ENCODE measurements at regions not wholly inside any gene's neighbourhood (a gene's known extent, or its start where the extent isn't known, plus 50 kb on each side); places are given as distances from the start of the nearest gene placed in this dataset.
"Not testable (repeated sequence)": the region's sequence is repeated elsewhere in the genome, so short reads cannot be mapped to it uniquely, and the experiment has no call there.

- TF ChIP-seq CTCF (IDR thresholded peaks at IDR 0.05; ENCODE audit: low read depth, low read length): no peak
- no peaks in the 10 kb centered on the region for H3K27me3 ChIP-seq (ENCODE audit: control insufficient read depth, insufficient read depth, low read length)
- no peak overlapping the region for H3K4me3 ChIP-seq (ENCODE audit: low read depth, low read length)
- POLR2A ChIA-PET: no interaction called here
- no peak for DNase-seq (ENCODE audit: low read depth, low spot score)
- CTCF ChIA-PET: no interaction called here
- H3K9me3 ChIP-seq (ENCODE audit: control insufficient read depth, insufficient read depth, low read length): peaks cover 4% of the 10 kb centered on the region
- no peak overlapping the region for H3K27ac ChIP-seq (ENCODE audit: low read depth, low read length)
These were observed 453.4 kb downstream of the KCNJ18 start for GRCh38 chr17:22145605-22146178.

GRCh38 chr17:22158364-22158763, 466.0 kb downstream of the KCNJ18 start:
- Histone ChIP-seq H3K27me3 (ENCODE audit: control insufficient read depth, insufficient read depth, low read length) (no peaks in the 10 kb centered on the region), H3K9me3 (ENCODE audit: control insufficient read depth, insufficient read depth, low read length) (peaks cover 4% of the 10 kb centered on the region; the same call in 1 of the 2 replicates), H3K4me3 (ENCODE audit: low read depth, low read length) (no peak overlapping the region), H3K27ac (ENCODE audit: low read depth, low read length) (no peak overlapping the region)
- no peak for DNase-seq (ENCODE audit: low read depth, low spot score)
- POLR2A ChIA-PET: no interaction called here
- CTCF ChIA-PET: no interaction called here
- TF ChIP-seq CTCF (IDR thresholded peaks at IDR 0.05; ENCODE audit: low read depth, low read length): no peak

DNA sequence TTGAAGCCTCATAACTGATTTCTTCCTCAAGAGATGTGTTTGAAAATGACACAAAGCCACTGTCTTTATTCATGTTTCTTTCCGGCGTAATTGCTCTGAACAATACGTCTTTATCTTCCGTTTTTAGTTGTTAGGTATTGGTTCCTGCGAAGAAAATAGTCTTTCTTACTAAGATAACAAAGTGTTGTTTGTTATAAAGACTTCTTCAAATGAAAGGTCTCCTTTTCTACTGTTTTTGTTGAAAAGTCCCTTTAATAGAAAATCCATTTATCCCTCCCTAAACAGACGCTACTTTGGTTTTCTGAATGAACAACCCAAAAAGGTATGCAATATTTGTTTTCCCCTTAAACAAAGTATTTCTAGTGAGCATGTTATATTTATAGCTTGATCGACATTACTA, 469.1 kb downstream of the KCNJ18 start:
- no peaks in the 10 kb centered on the region for H3K9me3 ChIP-seq (ENCODE audit: control insufficient read depth, insufficient read depth, low read length)
- no peak for DNase-seq (ENCODE audit: low read depth, low spot score)
- TF ChIP-seq CTCF (IDR thresholded peaks at IDR 0.05; ENCODE audit: low read depth, low read length): no peak
- ChIA-PET CTCF (no interaction called here), POLR2A (no interaction called here)
- no peak overlapping the region for H3K27ac ChIP-seq (ENCODE audit: low read depth, low read length)
- no peak overlapping the region for H3K4me3 ChIP-seq (ENCODE audit: low read depth, low read length)
- H3K27me3 ChIP-seq (ENCODE audit: control insufficient read depth, insufficient read depth, low read length): no peaks in the 10 kb centered on the region

DNA sequence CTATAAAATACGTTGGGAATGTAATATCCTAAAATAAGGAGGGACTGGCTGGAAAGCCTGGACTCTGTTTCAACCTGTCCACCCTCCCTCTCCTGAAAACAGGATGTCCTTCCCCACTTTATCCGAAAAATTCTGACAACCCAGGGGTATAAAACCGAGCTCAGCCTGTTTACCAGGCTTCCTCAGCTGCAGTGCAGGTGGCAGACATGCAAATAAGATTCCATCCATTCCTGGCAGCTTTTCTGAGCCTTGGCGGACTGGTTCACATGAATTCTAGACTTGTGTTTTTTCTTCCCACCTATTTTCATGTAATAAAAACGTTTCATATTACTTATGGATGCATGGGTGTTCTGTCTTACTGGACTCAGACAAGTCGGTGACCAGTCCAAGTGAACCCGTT, 479.3 kb downstream of the KCNJ18 start:
- CTCF ChIA-PET: no interaction called here
- Histone ChIP-seq H3K9me3 (ENCODE audit: control insufficient read depth, insufficient read depth, low read length) (peaks cover 21% of the 10 kb centered on the region), H3K27ac (ENCODE audit: low read depth, low read length) (no peak overlapping the region), H3K27me3 (ENCODE audit: control insufficient read depth, insufficient read depth, low read length) (no peaks in the 10 kb centered on the region), H3K4me3 (ENCODE audit: low read depth, low read length) (no peak overlapping the region)
- POLR2A ChIA-PET: no interaction called here
- no peak for TF ChIP-seq CTCF (IDR thresholded peaks at IDR 0.05; ENCODE audit: low read depth, low read length)
- no peak for DNase-seq (ENCODE audit: low read depth, low spot score)

DNA sequence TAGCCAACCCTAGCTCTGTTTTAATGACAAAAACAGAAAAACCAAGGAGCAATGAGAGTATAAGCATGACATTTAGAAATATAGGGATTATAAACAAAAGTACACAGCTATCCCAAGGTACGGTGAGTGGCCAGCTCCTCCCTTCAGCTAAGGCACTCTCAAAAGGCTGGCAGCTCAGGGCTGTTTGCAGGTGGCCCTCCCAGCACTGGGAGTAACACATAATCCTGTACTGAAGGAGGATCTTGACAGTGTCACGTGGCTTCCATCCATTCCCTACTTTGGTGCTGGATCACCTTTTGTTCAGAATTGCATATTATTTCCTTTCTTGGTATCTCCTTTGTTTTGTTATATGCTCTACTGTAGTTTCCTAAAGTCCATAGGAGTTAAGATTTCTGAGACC, 500.8 kb downstream of the KCNJ18 start:
- TF ChIP-seq CTCF (IDR thresholded peaks at IDR 0.05; ENCODE audit: low read depth, low read length): no peak
- no peak overlapping the region for H3K27ac ChIP-seq (ENCODE audit: low read depth, low read length)
- H3K4me3 ChIP-seq (ENCODE audit: low read depth, low read length): no peak overlapping the region
- ChIA-PET POLR2A (no interaction called here), CTCF (no interaction called here)
- no peak for DNase-seq (ENCODE audit: low read depth, low spot score)
- no peaks in the 10 kb centered on the region for H3K27me3 ChIP-seq (ENCODE audit: control insufficient read depth, insufficient read depth, low read length)
- peaks cover 3% of the 10 kb centered on the region; the same call in 1 of the 2 replicates for H3K9me3 ChIP-seq (ENCODE audit: control insufficient read depth, insufficient read depth, low read length)

- H3K27me3 ChIP-seq (ENCODE audit: control insufficient read depth, insufficient read depth, low read length); H3K27ac ChIP-seq (ENCODE audit: low read depth, low read length); H3K4me3 ChIP-seq (ENCODE audit: low read depth, low read length); POLR2A ChIA-PET; CTCF ChIA-PET; DNase-seq (ENCODE audit: low read depth, low spot score): not testable (repeated sequence)
- H3K9me3 ChIP-seq (ENCODE audit: control insufficient read depth, insufficient read depth, low read length): peaks cover 47% of the 10 kb centered on the region
These were observed 507.9 kb downstream of the KCNJ18 start for GRCh38 chr17:22200187-22200586.

All from AG04450 (cell line).